ENCODE measurements at regions not wholly inside any gene's neighbourhood (a gene's known extent, or its start where the extent isn't known, plus 50 kb on each side); places are given as distances from the start of the nearest gene placed in this dataset.
"Not testable (repeated sequence)": the region's sequence is repeated elsewhere in the genome, so short reads cannot be mapped to it uniquely, and the experiment has no call there.

DNA sequence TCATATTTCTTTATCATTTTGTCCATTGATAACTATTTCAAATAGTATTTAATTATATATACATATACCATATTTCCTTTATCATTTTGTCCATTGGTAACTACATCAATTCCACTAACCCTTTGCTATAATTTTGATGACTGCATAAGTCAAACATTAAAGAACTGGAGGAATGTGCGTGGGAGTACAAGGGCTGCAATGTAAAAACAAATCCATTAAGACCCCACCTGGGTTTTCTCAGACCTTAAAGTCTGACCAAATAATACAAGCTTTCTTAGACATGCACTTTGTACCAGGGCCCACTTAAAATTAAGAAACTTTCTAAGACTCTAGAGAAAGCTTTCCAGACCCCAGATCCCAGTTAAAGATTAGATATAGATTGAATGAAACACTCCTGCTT lies 1622.4 kb upstream of the PCDH10 start:
- in situ Hi-C loops (cut with HindIII; ENCODE audit: low pct_ligation_motif_present, low pct_unique_long_range_greater_than_20kb, low sequenced_read_pairs), result no loop called here
- DNase-seq, result no peak

- DNase-seq, result no peak
- in situ Hi-C loops (cut with HindIII; ENCODE audit: low pct_ligation_motif_present, low pct_unique_long_range_greater_than_20kb, low sequenced_read_pairs), result no loop called here
These were observed 1618.0 kb upstream of the PCDH10 start for GRCh38 chr4:131531087-131531486.

- in situ Hi-C loops (cut with HindIII; ENCODE audit: low pct_ligation_motif_present, low pct_unique_long_range_greater_than_20kb, low sequenced_read_pairs), result no loop called here
- DNase-seq, result peak; percentile 1
These were observed 1614.0 kb upstream of the PCDH10 start for GRCh38 chr4:131534944-131535645.

DNA sequence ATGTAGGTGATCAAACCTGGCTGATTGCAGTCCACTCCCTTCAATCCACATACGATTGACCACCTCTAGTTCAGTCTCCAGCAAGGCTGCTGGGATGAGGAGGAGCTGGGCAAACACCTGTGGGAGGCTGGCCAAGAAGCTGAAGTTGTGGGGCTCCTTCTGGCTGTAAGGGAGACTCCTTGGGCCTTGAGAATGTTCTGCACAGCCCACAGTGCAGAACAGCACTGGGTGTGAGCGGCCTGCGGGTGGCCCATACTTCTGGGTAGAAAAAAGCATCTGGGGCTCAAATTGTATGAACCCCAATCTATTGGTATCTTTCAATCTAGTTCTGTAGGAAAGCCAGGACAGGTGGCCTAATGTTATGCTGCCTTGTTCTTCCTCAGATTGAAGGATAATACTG lies 1608.8 kb upstream of the PCDH10 start:
- in situ Hi-C loops (cut with HindIII; ENCODE audit: low pct_ligation_motif_present, low pct_unique_long_range_greater_than_20kb, low sequenced_read_pairs), result no loop called here
- no peak for DNase-seq

DNA sequence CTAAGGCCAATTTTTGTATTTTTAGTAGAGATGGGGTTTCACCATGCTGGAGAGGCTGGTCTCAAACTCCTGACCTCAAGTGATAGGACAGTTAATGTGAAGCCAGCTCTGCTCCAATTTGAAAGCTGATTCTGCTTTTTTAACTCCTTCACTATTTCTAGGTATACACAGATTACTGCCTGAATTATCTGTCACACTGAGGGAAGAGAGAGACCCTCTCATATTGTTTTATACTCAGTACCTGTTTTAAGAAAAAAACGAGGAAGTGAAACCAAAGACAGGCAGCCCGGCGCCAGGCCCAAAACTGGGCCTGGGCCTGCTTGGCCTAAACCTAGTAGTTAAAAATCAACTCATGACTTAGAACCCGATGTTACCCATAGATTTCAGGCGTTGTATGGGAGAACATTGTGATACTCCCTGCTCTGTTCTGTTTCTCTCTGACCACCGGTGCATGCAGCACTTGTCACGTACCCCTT lies 1601.5 kb upstream of the PCDH10 start:
- DNase-seq, result no peak
- in situ Hi-C loops (cut with HindIII; ENCODE audit: low pct_ligation_motif_present, low pct_unique_long_range_greater_than_20kb, low sequenced_read_pairs), result no loop called here

DNA sequence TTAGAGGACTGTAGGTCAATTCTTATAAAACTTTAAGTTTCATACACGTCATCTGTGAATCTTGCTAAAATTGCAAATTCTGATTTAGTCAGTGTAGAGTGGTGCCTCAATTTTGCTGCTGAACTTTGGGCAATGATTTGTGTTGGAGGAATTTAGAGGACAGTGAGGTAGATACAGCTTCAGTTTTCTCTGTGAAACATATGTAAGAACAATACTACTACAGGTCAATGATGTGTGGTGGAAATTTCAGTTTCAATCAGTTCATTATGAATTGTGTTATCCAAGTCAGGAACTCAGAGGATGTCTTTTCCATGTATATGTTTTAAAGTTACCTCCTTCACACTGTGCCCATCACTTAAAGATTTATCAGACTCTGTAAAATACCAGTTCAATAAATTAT lies 1597.8 kb upstream of the PCDH10 start:
- in situ Hi-C loops (cut with HindIII; ENCODE audit: low pct_ligation_motif_present, low pct_unique_long_range_greater_than_20kb, low sequenced_read_pairs), result no loop called here
- DNase-seq, result no peak

GRCh38 chr4:131566026-131566425 lies 1583.1 kb upstream of the PCDH10 start:
- DNase-seq, result no peak
- in situ Hi-C loops (cut with HindIII; ENCODE audit: low pct_ligation_motif_present, low pct_unique_long_range_greater_than_20kb, low sequenced_read_pairs), result no loop called here

GRCh38 chr4:131584587-131584986 lies 1564.5 kb upstream of the PCDH10 start:
- no peak for DNase-seq
- in situ Hi-C loops (cut with HindIII; ENCODE audit: low pct_ligation_motif_present, low pct_unique_long_range_greater_than_20kb, low sequenced_read_pairs), result no loop called here

DNA sequence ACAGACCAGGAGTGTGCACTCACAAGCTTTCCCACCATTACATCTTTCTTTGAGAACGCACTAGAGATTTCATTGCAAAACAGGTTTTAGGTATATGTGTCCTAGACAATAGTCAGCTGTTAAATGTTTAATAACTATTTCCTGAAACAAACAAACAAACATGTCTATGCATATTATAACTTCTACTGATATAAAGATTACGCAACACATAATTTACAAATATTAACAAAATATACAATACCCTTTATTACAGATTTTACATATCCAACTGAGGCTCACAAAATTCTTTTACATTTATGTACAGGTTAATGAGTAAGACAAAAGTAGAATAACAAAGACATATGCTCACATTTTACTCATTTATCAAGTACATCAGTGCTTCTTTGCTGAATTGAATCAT lies 1554.0 kb upstream of the PCDH10 start:
- DNase-seq, result no peak
- in situ Hi-C loops (cut with HindIII; ENCODE audit: low pct_ligation_motif_present, low pct_unique_long_range_greater_than_20kb, low sequenced_read_pairs), result no loop called here

DNA sequence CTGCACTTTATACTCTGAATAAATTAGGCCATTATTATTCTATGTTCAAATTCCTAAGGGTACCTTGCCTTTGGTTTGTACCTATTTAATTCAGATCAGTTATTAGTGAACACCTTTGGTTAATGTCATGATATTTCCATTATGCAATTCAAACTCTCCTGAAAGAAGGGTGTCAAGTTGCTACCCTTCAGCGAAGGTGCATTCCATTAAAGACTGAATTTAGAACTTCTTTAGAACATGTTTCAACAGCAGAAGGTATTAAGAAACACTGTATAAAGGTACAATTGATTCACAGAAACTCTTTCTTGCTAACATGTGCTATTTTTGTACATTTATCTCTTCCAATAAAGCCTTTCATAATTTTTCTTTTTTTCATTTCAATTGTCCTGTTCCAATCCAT lies 1545.4 kb upstream of the PCDH10 start:
- no peak for DNase-seq
- in situ Hi-C loops (cut with HindIII; ENCODE audit: low pct_ligation_motif_present, low pct_unique_long_range_greater_than_20kb, low sequenced_read_pairs), result no loop called here

- in situ Hi-C loops (cut with HindIII; ENCODE audit: low pct_ligation_motif_present, low pct_unique_long_range_greater_than_20kb, low sequenced_read_pairs), result no loop called here
- DNase-seq, result no peak
These were observed 1540.1 kb upstream of the PCDH10 start for GRCh38 chr4:131609039-131609438.

- DNase-seq; in situ Hi-C loops (cut with HindIII; ENCODE audit: low pct_ligation_motif_present, low pct_unique_long_range_greater_than_20kb, low sequenced_read_pairs): not testable (repeated sequence)
These were observed 1538.6 kb upstream of the PCDH10 start for GRCh38 chr4:131610517-131610916.

- no peak for DNase-seq
- in situ Hi-C loops (cut with HindIII; ENCODE audit: low pct_ligation_motif_present, low pct_unique_long_range_greater_than_20kb, low sequenced_read_pairs), result no loop called here
These were observed 1535.8 kb upstream of the PCDH10 start for GRCh38 chr4:131613086-131613823.

DNA sequence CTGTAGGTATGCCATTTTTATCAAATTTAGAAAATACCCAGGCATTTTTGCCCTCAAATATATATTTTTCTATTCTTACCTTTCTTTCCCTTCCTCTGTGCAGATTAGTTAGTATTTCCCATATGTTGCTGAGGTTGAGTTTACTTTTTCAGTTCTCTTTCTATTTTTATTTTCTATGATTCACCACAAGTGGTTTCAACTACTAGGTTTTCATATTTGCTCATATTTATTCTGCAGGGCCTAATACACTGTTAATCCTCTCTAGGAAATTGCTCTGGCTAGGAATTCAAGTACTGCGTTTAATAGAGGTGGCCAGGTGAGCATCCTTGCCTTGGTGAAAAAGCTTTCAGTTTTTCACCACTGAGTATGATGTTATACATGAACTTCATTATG lies 1535.3 kb upstream of the PCDH10 start:
- in situ Hi-C loops (cut with HindIII; ENCODE audit: low pct_ligation_motif_present, low pct_unique_long_range_greater_than_20kb, low sequenced_read_pairs), result no loop called here
- no peak for DNase-seq

DNA sequence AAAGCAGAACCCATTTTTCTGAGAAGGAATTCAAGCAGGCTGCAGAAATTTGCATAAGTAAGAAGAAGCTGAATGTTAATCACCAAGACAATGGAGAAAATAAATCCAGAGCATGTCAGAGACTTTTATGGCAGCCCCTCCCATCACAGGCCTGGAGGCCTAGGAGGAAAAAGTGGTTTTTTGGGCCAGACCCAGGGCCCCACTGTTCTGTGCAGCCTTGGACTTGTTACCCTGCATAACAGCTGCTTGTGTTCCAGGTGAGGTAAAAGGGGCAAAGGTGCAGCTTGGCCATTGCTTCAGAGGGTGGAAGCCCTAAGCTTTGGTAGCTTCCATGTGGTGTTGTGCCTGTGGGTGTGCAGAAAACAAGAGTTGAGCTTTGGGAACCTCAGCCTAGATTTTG lies 1516.2 kb upstream of the PCDH10 start:
- in situ Hi-C loops (cut with HindIII; ENCODE audit: low pct_ligation_motif_present, low pct_unique_long_range_greater_than_20kb, low sequenced_read_pairs), result no loop called here
- no peak for DNase-seq

DNA sequence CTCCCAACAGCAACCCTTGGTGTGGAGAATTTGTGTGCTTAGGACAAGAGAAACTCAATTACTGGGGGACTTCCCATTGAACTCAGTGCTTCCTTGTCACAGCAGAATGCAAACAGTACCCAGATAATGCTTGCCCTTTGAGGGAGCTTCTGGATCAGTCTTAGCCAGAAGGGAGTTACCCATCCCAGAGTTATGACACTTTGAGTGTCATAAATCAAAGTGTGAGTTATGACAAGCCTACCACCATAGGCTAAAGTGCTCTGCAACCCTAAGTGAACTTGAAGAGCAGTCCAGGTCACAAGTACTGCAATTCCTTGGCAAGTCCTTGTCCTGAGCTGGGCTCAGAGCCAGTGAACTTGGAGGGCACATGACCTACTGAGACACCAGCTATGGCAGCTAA lies 1513.9 kb upstream of the PCDH10 start:
- in situ Hi-C loops (cut with HindIII; ENCODE audit: low pct_ligation_motif_present, low pct_unique_long_range_greater_than_20kb, low sequenced_read_pairs), result no loop called here

GRCh38 chr4:131638781-131639180 lies 1510.3 kb upstream of the PCDH10 start:
- no peak for DNase-seq
- in situ Hi-C loops (cut with HindIII; ENCODE audit: low pct_ligation_motif_present, low pct_unique_long_range_greater_than_20kb, low sequenced_read_pairs), result no loop called here

More for the DNA sequence above, 1513.9 kb upstream of the PCDH10 start:
- no peak for DNase-seq

DNA sequence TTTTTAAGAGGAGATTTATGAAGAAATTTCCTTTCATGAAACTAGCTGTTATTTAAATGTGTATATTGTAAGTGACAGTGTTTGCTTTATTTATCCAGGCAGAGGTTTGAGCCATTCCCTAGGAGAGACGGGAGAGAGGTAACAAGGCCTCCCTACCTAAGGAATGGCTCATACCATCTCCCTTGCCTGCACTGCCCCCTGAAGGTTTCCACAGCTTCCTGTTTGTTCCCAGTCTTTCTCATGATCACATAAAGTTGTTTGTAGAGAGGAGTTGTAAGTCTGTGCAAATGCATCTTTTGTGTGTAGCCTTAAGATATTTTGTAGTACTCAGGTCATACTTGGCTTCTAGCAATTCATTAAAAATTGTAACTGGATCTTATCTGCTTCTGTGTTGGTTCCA lies 1504.5 kb upstream of the PCDH10 start:
- in situ Hi-C loops (cut with HindIII; ENCODE audit: low pct_ligation_motif_present, low pct_unique_long_range_greater_than_20kb, low sequenced_read_pairs), result no loop called here
- DNase-seq, result peak; percentile 38

- in situ Hi-C loops (cut with HindIII; ENCODE audit: low pct_ligation_motif_present, low pct_unique_long_range_greater_than_20kb, low sequenced_read_pairs), result no loop called here
- no peak for DNase-seq
These were observed 1499.9 kb upstream of the PCDH10 start for GRCh38 chr4:131649227-131649626.

DNA sequence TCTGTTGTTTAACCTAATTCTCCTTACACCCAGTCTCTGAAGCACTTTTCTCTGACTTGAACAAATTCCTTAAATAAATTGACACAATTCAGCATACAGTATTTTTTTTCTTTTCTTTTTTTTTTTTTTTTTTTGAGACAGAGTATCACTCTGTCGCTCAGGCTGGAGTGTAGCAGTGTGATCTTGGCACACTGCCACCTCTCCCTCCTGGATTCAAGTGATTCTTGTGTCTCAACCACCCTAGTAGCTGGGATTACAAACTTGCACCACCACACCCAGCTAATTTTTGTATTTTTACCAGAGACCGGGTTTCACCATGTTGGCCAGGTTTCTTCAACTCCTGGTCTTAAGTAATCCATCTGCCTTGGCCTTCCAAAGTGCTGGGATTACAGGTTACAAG lies 1498.1 kb upstream of the PCDH10 start:
- in situ Hi-C loops (cut with HindIII; ENCODE audit: low pct_ligation_motif_present, low pct_unique_long_range_greater_than_20kb, low sequenced_read_pairs), result no loop called here
- no peak for DNase-seq
